ENCODE measurements at regions not wholly inside any gene's neighbourhood (a gene's known extent, or its start where the extent isn't known, plus 50 kb on each side); places are given as distances from the start of the nearest gene placed in this dataset.
"Not testable (repeated sequence)": the region's sequence is repeated elsewhere in the genome, so short reads cannot be mapped to it uniquely, and the experiment has no call there.

DNA sequence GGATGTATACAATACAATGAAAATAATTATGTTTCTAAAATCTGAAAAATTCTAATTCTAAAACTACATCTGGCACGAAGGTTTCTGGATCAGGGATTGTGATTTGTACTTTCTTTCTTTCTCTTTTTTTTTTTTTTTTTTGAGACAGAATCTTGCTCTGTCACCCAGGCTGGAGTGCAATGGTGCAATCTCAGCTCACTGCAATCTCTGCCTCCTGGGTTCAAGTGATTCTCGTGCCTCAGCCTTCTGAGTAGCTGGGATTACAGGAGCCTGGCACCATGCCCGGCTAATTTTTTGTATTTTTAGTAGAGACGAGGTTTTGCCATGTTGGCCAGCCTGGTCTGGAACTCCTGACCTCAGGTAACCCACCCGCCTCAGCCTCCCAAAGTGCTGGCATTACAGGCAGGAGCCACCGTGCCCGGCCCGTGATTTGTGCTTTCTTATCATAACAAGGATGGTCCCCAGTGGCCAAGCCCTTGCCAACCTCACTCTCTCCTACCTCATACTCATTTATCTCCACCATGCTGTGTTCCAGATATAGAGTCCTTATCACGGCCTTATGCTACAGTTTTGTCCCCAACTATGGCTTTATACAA is 279.9 kb downstream of the QDPR start:
- not testable (repeated sequence) for DNase-seq

DNA sequence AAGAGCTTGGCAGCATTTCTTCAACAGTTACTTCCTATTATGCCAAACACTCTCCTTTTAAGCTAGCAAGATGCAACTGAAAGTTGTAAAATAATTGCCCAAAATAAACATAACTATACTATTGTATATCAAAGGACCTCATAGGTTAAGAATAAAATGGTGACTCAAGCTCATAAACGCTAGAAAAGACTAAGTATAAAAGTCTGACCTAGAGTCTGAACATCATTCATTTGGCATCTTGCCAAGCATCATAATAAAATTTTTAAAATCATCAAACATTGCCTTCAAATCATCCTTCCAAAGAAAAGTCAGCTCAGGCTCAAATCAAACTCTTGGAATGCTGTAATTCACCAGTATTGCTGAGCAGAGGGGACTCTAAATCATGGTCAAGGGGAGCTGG is 281.2 kb downstream of the QDPR start:
- no peak for DNase-seq

DNA sequence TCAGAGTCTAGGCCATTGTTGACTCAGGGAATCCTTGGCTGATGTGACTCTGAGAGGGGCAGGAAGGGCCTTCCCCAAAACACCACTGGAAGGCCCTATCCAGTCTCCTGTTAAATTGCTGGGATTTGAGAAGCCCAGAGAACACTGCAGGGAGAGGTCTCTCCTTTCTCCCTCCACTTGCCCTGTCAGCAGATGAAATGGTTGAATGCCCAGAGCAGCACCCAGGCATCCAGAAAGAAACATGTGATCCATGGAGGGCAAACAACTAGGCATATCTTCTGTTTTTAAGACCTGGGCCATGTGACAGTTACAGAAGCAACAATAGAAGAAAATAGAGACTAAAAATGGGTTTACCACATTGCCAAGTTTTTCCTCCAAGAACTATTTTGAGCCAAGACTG is 291.1 kb downstream of the QDPR start:
- no peak for DNase-seq

GRCh38 chr4:17218786-17219185 is 293.1 kb downstream of the QDPR start:
- DNase-seq: no peak

- DNase-seq: no peak
Measured at GRCh38 chr4:17206829-17207801, 304.8 kb downstream of the QDPR start.

GRCh38 chr4:17204908-17205307 is 306.5 kb upstream of the LDB2 start:
- DNase-seq: no peak

GRCh38 chr4:17203797-17204196 is 305.4 kb upstream of the LDB2 start:
- DNase-seq: no peak

DNA sequence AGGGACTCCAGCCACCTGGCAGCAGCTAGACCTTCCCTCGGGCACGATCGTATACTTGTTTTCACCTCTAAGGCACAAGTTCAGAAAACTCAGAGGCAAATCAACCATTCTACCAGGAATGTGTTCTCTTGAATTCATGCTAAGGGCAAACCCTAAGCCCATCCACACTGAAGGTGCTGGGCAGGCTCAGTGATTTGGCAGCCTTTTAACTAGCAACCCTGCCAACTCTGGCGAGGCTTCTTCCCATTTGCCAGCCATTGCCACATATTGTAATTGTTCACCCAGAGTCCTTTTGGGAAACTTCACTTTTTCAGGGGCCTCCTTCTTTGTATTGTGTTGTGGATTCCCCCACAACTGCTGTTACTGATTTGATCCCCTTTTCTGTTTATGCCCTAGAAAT is 298.6 kb upstream of the LDB2 start:
- DNase-seq: no peak

DNA sequence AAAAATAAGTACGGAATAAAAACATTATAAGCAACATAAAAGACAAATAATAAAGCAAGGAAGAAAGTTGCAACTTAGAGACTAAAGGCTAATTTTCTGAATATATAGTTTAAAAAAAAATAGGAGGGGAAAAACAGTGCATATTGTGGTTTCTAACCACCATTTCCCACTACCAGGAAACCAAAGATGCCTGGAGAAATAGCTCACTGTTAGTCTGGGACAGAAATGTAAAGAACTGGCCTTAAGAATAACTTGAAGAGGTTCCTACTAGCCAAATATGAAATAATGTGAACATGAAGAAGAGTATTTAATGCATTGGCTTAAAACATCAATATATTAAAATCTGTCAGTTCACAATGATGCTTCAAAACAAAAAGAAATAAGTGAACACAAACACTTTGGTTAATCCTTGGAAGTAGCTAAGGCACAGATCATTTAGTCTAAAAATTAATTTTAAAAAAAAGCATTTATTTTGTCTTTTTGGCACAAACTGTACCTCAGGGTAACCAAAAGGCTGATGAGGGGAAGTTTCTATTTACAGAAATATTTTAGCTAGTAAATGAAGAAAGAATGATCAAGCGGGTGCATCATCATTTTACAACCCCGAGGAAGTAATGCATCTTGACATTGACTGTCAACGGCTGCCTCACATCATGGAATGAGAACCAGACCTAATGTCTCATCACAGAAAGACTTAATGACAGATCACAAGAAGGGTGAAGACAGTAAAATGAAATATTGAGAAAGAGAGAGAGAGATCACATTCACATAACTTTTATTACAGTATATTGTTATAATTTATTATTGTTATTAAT is 297.2 kb upstream of the LDB2 start:
- no peak for DNase-seq

GRCh38 chr4:17194586-17194985 is 296.1 kb upstream of the LDB2 start:
- no peak for DNase-seq

GRCh38 chr4:17189759-17190158 is 291.3 kb upstream of the LDB2 start:
- DNase-seq: no peak

DNA sequence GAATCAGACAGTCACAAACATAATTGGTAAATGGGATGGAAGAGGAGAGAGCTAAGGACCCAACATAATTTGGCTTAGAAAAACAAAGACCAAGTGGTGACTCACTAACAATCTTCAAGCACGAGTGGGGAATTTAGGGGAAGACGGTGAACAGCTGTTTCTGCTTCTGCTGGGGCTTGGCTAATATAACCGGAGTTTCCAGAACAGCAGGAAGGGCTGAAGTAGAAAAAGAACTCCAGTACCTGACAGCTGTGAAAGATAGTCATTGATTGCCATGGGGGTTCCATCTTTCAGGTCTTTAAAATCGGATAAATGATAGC is 290.9 kb upstream of the LDB2 start:
- DNase-seq: no peak

DNA sequence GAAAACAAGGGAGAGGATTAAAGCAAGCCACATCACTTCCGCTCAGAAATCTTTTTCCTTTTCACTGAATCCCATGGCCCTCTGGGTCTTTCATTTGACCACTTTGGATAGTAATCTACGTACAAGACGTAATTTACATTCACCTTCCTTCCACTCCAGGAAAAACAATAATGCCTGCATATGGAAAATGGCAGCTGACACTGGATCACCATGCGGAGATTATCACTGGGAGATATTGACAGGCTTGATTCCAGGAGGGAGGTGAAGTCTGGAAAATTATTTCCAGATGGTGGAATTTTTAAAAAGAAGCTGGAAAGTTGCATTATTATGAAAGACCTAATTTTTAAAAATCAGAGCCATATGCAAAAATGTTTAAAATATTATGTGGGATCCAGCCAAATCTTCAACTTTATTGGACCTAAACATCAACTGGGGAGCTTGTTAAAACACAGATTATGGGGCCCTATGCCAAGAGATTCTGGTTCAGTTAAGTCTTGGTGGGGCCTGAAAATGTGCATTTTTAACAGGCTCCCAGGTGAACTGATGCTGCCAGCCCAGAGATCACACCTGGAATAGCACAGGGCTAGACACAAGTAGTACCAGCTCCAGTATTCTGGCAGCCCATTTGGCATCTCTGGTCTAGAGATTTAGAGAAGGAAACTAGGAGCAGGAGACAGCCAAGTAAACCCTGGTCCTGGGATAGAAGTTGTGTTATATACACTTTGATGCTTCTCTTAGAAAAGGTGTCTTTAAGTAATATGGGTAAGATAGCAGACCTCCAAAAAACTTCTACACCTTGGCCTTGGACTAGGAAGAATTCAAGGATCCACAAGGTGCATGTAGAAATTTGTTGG is 290.3 kb upstream of the LDB2 start:
- DNase-seq: no peak

- no peak for DNase-seq
Measured at GRCh38 chr4:17188125-17188524, 289.7 kb upstream of the LDB2 start.

- DNase-seq: no peak
Measured at GRCh38 chr4:17187003-17187402, 288.6 kb upstream of the LDB2 start.

DNA sequence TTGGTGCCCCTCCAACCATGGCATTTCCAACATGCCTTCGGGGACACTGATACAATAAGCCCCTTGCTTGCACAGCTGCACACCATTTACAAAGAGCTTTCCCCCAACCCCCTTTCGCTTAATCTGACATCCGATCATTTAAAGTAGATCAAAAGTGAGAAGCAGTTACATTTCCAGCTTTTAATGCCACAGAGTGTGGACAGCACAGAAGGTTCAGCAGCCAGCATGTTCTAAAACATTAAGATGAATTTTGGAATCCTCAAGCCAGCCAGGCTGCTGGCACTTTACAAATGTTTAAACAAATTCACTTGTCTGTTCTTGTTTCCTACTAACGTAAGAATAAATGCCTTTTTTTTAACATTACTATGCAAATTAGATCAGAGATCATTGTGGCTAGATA is 284.4 kb upstream of the LDB2 start:
- DNase-seq: no peak

GRCh38 chr4:17174751-17175150 is 276.3 kb upstream of the LDB2 start:
- no peak for DNase-seq

DNA sequence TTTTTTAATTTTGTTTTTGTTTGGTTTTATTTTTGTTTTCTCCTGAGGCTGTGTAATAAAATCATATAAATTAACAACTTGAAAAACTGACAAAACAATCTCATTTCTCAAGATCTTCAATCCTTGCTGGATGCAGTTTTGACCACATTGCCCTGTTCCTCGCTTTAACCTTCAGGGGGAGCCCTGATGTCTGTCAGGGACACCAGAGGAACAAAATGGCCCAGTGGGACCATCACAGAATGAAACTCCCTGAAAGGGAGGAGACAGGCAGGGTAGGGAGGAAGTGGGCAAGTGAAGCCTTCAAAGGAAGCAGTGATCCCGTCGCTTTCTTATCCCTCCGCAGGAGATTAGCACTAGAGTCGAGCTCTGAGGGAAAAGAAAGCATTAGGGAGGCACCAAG is 274.9 kb upstream of the LDB2 start:
- DNase-seq: no peak

GRCh38 chr4:17170131-17170530 is 271.7 kb upstream of the LDB2 start:
- DNase-seq: no peak

DNA sequence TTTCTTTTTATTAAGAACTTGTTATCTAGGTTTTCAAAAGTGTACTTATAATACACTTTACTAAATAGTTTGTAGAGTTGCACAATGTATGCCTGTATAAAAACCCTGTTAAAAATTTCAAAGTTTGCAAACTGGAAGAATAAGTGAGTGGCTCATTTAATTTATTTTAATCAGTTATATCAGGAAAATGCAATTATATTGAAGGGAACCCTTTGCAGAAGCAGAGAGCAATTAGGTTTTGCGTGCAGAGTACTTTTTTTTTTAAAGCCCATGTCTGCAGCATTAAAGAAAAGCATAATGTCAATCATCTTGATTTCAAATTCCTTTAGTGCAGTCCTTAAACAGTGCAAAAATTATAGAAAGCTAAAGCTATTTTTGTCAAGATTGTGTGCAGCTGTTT is 271.3 kb upstream of the LDB2 start:
- DNase-seq: no peak

- no peak for DNase-seq
Measured at GRCh38 chr4:17168571-17168970, 270.1 kb upstream of the LDB2 start.

DNA sequence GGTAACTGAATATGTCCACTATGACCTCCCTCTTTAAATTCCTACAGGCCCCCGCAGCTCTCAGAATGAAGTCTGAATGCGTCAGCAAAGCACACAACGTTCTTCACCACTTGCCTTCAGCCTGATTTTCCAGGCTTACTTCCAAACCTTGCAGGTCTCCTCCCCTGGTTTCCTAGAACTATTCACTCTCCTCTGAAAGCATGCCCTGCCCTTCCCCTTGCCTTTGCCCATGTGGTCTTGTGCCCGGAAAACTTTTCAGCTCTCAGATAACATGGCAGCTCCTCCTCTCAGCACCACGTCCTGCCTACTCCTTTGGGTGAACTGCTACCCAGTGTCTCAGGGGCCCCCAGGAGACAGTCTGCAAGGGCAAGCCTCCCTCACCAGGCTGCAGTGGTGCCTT is 268.5 kb upstream of the LDB2 start:
- DNase-seq: no peak

DNA sequence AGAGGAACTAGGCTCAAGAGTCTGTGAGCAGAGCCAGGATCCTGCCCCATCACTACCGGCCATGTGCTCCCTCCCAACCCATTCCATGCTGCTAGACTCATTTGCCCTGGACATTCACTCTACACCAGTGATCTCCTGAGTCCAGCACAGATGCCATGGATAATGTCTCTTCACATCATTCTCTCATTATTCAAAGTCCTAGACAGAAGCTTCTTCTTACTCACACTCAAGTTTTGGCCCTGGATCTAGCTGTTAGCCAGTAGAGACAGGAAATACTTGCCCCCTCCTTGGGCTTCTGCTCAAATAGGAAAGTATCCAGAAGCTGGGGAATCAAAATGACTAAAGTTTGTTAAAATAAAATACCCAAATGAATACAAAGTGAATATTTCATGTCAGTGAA is 266.8 kb upstream of the LDB2 start:
- DNase-seq: no peak
